IMR-90 (cell line): ENCODE measurements at regions not wholly inside any gene's neighbourhood (a gene's known extent, or its start where the extent isn't known, plus 50 kb on each side); places are given as distances from the start of the nearest gene placed in this dataset.
"Not testable (repeated sequence)": the region's sequence is repeated elsewhere in the genome, so short reads cannot be mapped to it uniquely, and the experiment has no call there.

Experiments used
- ATAC-seq: fragments of 200-7000 bp; cut with Tn5 transposase; 2 replicates; pipeline ENCODE4 v1.9.1; 2020; ENCODE audit warnings: low read depth, mild to moderate bottlenecking, moderate library complexity
- BruUV-seq: library from RNA; stranded (reverse); fragments of 400-500 nt; replicated peaks from 2 replicates; lab custom pipeline; 2021; lab: Mats Ljungman, UMichigan
- CTCF ChIA-PET: fragments of 300-600 bp; formaldehyde crosslinking; extraction: SDS; loops from one replicate; lab custom pipeline; 2021; ENCODE audit warnings: antibody characterized with exemption; lab: Yijun Ruan, JAX
- POLR2A ChIA-PET: fragments of 300-600 bp; sonication (Branson Sonifier 250); formaldehyde crosslinking; loops from one replicate; lab custom pipeline; 2022; ENCODE audit warnings: antibody characterized with exemption; ENCODE audit not compliant: unreplicated experiment; lab: Charles Lee
- DNase-seq: peaks from one replicate; pipeline ENCODE4 v3.0.0; 2013
- H2AFZ ChIP-seq: replicated peaks from 2 replicates; pipeline ENCODE3; 2013; ENCODE audit warnings: low read length, mild to moderate bottlenecking; ENCODE audit not compliant: poor library complexity
- H2AK5ac ChIP-seq: 2 replicates; pipeline ENCODE4 v1.6.1; 2013; ENCODE audit warnings: low read depth, low read length, inconsistent platforms
- H2AK9ac ChIP-seq: replicated peaks from 2 replicates; pipeline ENCODE3; 2013; ENCODE audit warnings: mild to moderate bottlenecking, low read depth, low read length, moderate library complexity; ENCODE audit not compliant: poor library complexity
- H2BK120ac ChIP-seq: 2 replicates; pipeline ENCODE4 v1.6.1; 2013; ENCODE audit warnings: low read depth, low read length, inconsistent platforms
- H2BK15ac ChIP-seq: 3 replicates; pipeline ENCODE4 v1.6.1; 2013; ENCODE audit warnings: low read depth, low read length, inconsistent platforms
- H2BK20ac ChIP-seq: 2 replicates; pipeline ENCODE4 v1.6.1; 2013; ENCODE audit warnings: low read depth, mild to moderate bottlenecking, inconsistent platforms, low read length, moderate library complexity
- H2BK5ac ChIP-seq: 2 replicates; pipeline ENCODE4 v1.6.1; 2013; ENCODE audit warnings: mild to moderate bottlenecking, low read depth, low read length, inconsistent platforms; ENCODE audit not compliant: poor library complexity, severe bottlenecking
- H3K14ac ChIP-seq: replicated peaks from 2 replicates; pipeline ENCODE4 v1.6.1; 2013; ENCODE audit warnings: low read depth, low read length, inconsistent platforms
- H3K18ac ChIP-seq: 2 replicates; pipeline ENCODE4 v1.6.1; 2013; ENCODE audit warnings: low read depth, low read length, control low read depth
- H3K23ac ChIP-seq: 2 replicates; pipeline ENCODE4 v1.6.1; 2013; ENCODE audit warnings: low read depth, low read length, inconsistent platforms
- H3K27ac ChIP-seq: 2 replicates; pipeline ENCODE4 v1.5.1; 2013; ENCODE audit warnings: mild to moderate bottlenecking, control low read depth, low read length; ENCODE audit not compliant: insufficient read depth
- H3K27me3 ChIP-seq: 2 replicates; pipeline ENCODE4 v1.6.1; 2013; ENCODE audit warnings: low read length; ENCODE audit not compliant: control insufficient read depth, insufficient read depth
- H3K36me3 ChIP-seq: 2 replicates; pipeline ENCODE4 v1.6.1; 2013; ENCODE audit warnings: low read length, mixed read lengths; ENCODE audit not compliant: control insufficient read depth, insufficient read depth
- H3K4ac ChIP-seq: 2 replicates; pipeline ENCODE4 v1.6.1; 2013; ENCODE audit warnings: low read depth, low read length, inconsistent platforms
- H3K4me1 ChIP-seq: 2 replicates; pipeline ENCODE4 v1.6.1; 2013; ENCODE audit warnings: low read length, mixed read lengths; ENCODE audit not compliant: control insufficient read depth, insufficient read depth
- H3K4me2 ChIP-seq: 2 replicates; pipeline ENCODE4 v1.6.1; 2013; ENCODE audit warnings: low read depth, mild to moderate bottlenecking, control low read depth, low read length, moderate library complexity
- H3K4me3 ChIP-seq: 2 replicates; pipeline ENCODE4 v1.5.1; 2013; ENCODE audit warnings: low read depth, mild to moderate bottlenecking, control low read depth, low read length, moderate library complexity; ENCODE audit not compliant: insufficient read depth
- H3K56ac ChIP-seq: 2 replicates; pipeline ENCODE4 v1.6.1; 2013; ENCODE audit warnings: low read length, inconsistent platforms; ENCODE audit not compliant: insufficient read depth; ENCODE audit errors: extremely low read depth
- H3K79me1 ChIP-seq, 2 experiments: 2 replicates each; pipeline ENCODE4 v1.6.1; 2013; ENCODE audit warnings: low read length in 2 of 2, inconsistent platforms in 1 of 2, low read depth in 1 of 2
- H3K9ac ChIP-seq: 2 replicates; pipeline ENCODE4 v1.6.1; 2013; ENCODE audit warnings: low read depth, low read length, control low read depth
- H3K9me1 ChIP-seq: 2 replicates; pipeline ENCODE4 v1.6.1; 2013; ENCODE audit warnings: low read length, inconsistent platforms; ENCODE audit not compliant: insufficient read depth
- H3K9me3 ChIP-seq: 2 replicates; pipeline ENCODE4 v1.6.1; 2013; ENCODE audit warnings: low read length; ENCODE audit not compliant: control insufficient read depth, insufficient read depth
- H4K20me1 ChIP-seq: 2 replicates; pipeline ENCODE4 v1.6.1; 2013; ENCODE audit warnings: low read length, inconsistent platforms; ENCODE audit not compliant: insufficient read depth
- H4K5ac ChIP-seq: 2 replicates; pipeline ENCODE4 v1.6.1; 2013; ENCODE audit warnings: mild to moderate bottlenecking, low read depth, low read length, control low read depth
- H4K8ac ChIP-seq, 2 experiments: 2 replicates each; pipeline ENCODE4 v1.6.1; 2013; ENCODE audit warnings: low read depth in 2 of 2, low read length in 2 of 2, control low read depth in 1 of 2, inconsistent platforms in 1 of 2
- H4K91ac ChIP-seq: 2 replicates; pipeline ENCODE4 v1.6.1; 2013; ENCODE audit warnings: low read depth, low read length, inconsistent platforms; ENCODE audit not compliant: insufficient read depth
- CTCF ChIP-seq: conservative IDR thresholded peaks from 2 replicates; pipeline ENCODE4 v1.5.1; 2012; ENCODE audit warnings: mild to moderate bottlenecking, low read depth, low read length, improper control_type of control experiment
- WGBS, 2 experiments: methylation state at CpG; one replicate each; pipeline versions ENCODE4 v1.1.5 to v1.1.7; 2013; ENCODE audit warnings: missing lambda C conversion rate in 2 of 2; ENCODE audit not compliant: insufficient read length in 1 of 2; ENCODE audit errors: extremely low coverage in 2 of 2; 5-methylcytosine and 5-hydroxymethylcytosine counted together
- dilution Hi-C: fragments of 300-500 bp; cut with HindIII; formaldehyde crosslinking; loops from one replicate; pipeline ENCODE4 v1.14.3; 2018; ENCODE audit warnings: low sequenced_read_pairs; ENCODE audit not compliant: unreplicated experiment
- in situ Hi-C: fragments of 300-500 bp; cut with MboI; formaldehyde crosslinking; loops from 3 replicates; pipeline ENCODE4 v1.14.3; 2019; ENCODE audit warnings: low sequenced_read_pairs, inconsistent platforms, mixed read lengths
- intact Hi-C: fragments of 100-400 bp; cut with micrococcal nuclease; formaldehyde crosslinking; loops from 2 replicates; pipeline ENCODE4 v1.10.0; 2022

- ATAC-seq (no peak), DNase-seq (no peak)
- Histone ChIP-seq H3K4me1 (no peaks in the 10 kb centered on the region), H3K4ac (no peak overlapping the region), H4K20me1 (no peaks in the 10 kb centered on the region), H2AK5ac (no peak overlapping the region), H4K5ac (no peak overlapping the region), H2AFZ (no peak overlapping the region), H3K4me3 (no peak overlapping the region), H2BK20ac (no peak overlapping the region), H3K56ac (no peak overlapping the region), H4K91ac (no peak overlapping the region), H4K8ac (no peak overlapping the region), H2AK9ac (no peak overlapping the region), H2BK120ac (no peak overlapping the region), H3K79me1 (no peaks in the 10 kb centered on the region), H3K9me1 (no peaks in the 10 kb centered on the region; the same call in 1 of the 2 replicates), H2BK5ac (no peak overlapping the region), H3K9me3 (no peaks in the 10 kb centered on the region), H3K27ac (no peak overlapping the region), H3K9ac (no peak overlapping the region), H2BK15ac (no peak overlapping the region), H3K23ac (no peak overlapping the region), H3K14ac (no peak overlapping the region), H3K4me2 (no peak overlapping the region), H3K18ac (no peak overlapping the region), H3K36me3 (no peaks in the 10 kb centered on the region), H3K27me3 (no peaks in the 10 kb centered on the region)
- ChIA-PET CTCF (no interaction called here), POLR2A (no interaction called here)
- no TSS peak for BruUV-seq
- intact Hi-C loops, result no loop called here
- dilution Hi-C loops, result no loop called here
- WGBS, 2 experiments, result 28% methylated on average over 2 of the region's 2 CpGs; no CpG with 5 or more reads in 1 of the 2 experiments
- TF ChIP-seq CTCF, result no peak
- in situ Hi-C loops, result no loop called here
Observed at GRCh38 chr4:77273412-77273811, 116.4 kb downstream of the CCNG2 start.

GRCh38 chr4:77279114-77279513, 122.1 kb downstream of the CCNG2 start:
- BruUV-seq, H3K18ac ChIP-seq, DNase-seq, H3K4me3 ChIP-seq, in situ Hi-C loops, H3K9me3 ChIP-seq, ATAC-seq, H4K5ac ChIP-seq, H3K9ac ChIP-seq, H4K8ac ChIP-seq, H2BK5ac ChIP-seq, H3K27me3 ChIP-seq, H2BK120ac ChIP-seq, H3K9me1 ChIP-seq, H3K56ac ChIP-seq, H3K79me1 ChIP-seq, H3K27ac ChIP-seq, H3K4me1 ChIP-seq, POLR2A ChIA-PET, CTCF ChIA-PET, H3K23ac ChIP-seq, H2AK5ac ChIP-seq, H4K20me1 ChIP-seq, H4K91ac ChIP-seq, H3K36me3 ChIP-seq, H2AFZ ChIP-seq, dilution Hi-C loops, H2AK9ac ChIP-seq, H3K4me2 ChIP-seq, H3K14ac ChIP-seq, intact Hi-C loops, H3K4ac ChIP-seq, H2BK15ac ChIP-seq, H2BK20ac ChIP-seq: not testable (repeated sequence)
- no CpG with 5 or more reads among the region's 2 CpGs for WGBS, 2 experiments
